BJ (cell line): ENCODE measurements at regions not wholly inside any gene's neighbourhood (a gene's known extent, or its start where the extent isn't known, plus 50 kb on each side); places are given as distances from the start of the nearest gene placed in this dataset.
"Not testable (repeated sequence)": the region's sequence is repeated elsewhere in the genome, so short reads cannot be mapped to it uniquely, and the experiment has no call there.

ENCODE experiments used
- CTCF ChIA-PET: fragments of 350-600 bp; formaldehyde crosslinking; extraction: SDS; loops from one replicate; lab custom pipeline; 2021; ENCODE audit warnings: antibody characterized with exemption, inconsistent platforms; lab: Yijun Ruan, JAX
- POLR2A ChIA-PET: fragments of 300-600 bp; sonication (Branson Sonifier 250); formaldehyde crosslinking; extraction: SDS; loops from one replicate; lab custom pipeline; 2021; ENCODE audit warnings: antibody characterized with exemption; lab: Charles Lee
- DNase-seq: peaks from one replicate; pipeline ENCODE4 v3.0.0-alpha.2; 2011; ENCODE audit warnings: low read depth
- H3K27me3 ChIP-seq: 2 replicates; pipeline ENCODE4 v1.6.0; 2011; ENCODE audit warnings: low read length; ENCODE audit not compliant: control insufficient read depth, insufficient read depth
- H3K36me3 ChIP-seq: 2 replicates; pipeline ENCODE4 v1.5.1; 2011; ENCODE audit warnings: low read length; ENCODE audit not compliant: control insufficient read depth, insufficient read depth
- H3K4me3 ChIP-seq: 2 replicates; pipeline ENCODE4 v1.5.1; 2011; ENCODE audit warnings: low read depth, mild to moderate bottlenecking, control low read depth, low read length
- CTCF ChIP-seq: IDR thresholded peaks from 2 replicates; pipeline ENCODE4 v1.5.1; 2011; ENCODE audit warnings: low read depth, mild to moderate bottlenecking, control low read depth, inconsistent platforms, low read length, moderate library complexity; ENCODE audit not compliant: insufficient read depth

DNA sequence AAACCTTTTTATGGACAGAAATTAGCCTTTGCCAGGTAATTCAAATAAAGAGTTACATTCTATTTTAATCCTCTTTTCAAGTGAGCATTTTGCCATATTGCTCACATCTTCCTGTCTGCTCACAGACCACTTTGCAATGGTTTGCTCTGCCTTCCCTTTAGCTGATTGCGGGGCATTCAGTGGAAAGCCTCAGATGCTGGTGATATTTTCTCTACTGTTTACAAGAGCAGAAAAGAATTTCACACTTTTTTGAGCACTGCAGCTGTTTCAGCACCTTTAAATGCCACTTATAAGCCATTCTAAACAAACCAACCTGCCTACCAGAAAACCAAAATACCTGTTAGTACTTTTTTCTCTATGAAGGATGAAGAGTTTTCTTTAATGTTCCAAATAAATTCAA is 195.7 kb upstream of the LRIG3 start:
- TF ChIP-seq CTCF, result no peak
- Histone ChIP-seq H3K36me3 (no peaks in the 10 kb centered on the region), H3K27me3 (no peaks in the 10 kb centered on the region), H3K4me3 (no peak overlapping the region)
- ChIA-PET POLR2A (no interaction called here), CTCF (interaction anchor here (1.1 to 3.9 kb wide), 8 partner anchors 9 to 575 kb away, joined by 3 to 28 read pairs (median 8); no protein-coding TSS in a partner anchor)
- no peak for DNase-seq

GRCh38 chr12:59115526-59115925 is 195.2 kb upstream of the LRIG3 start:
- ChIA-PET CTCF (interaction anchor here (0.5 to 3.9 kb wide), 10 partner anchors 9 to 1152 kb away, joined by 3 to 28 read pairs (median 6); no protein-coding TSS in a partner anchor), POLR2A (no interaction called here)
- TF ChIP-seq CTCF, result no peak
- no peaks in the 10 kb centered on the region for H3K27me3 ChIP-seq
- no peaks in the 10 kb centered on the region for H3K36me3 ChIP-seq
- no peak for DNase-seq
- no peak overlapping the region for H3K4me3 ChIP-seq

GRCh38 chr12:59113831-59114615 is 193.7 kb upstream of the LRIG3 start:
- H3K4me3 ChIP-seq, result no peak overlapping the region
- ChIA-PET CTCF (interaction anchor here (0.6 to 5.9 kb wide), 20 partner anchors 10 to 991 kb away, joined by 3 to 27 read pairs (median 4); no protein-coding TSS in a partner anchor), POLR2A (no interaction called here)
- TF ChIP-seq CTCF, result peak; percentile 90
- H3K27me3 ChIP-seq, result no peaks in the 10 kb centered on the region
- no peaks in the 10 kb centered on the region for H3K36me3 ChIP-seq
- peak; percentile 33 for DNase-seq

GRCh38 chr12:59111851-59112250 is 191.5 kb upstream of the LRIG3 start:
- Histone ChIP-seq H3K27me3 (no peaks in the 10 kb centered on the region), H3K36me3 (no peaks in the 10 kb centered on the region), H3K4me3 (no peak overlapping the region)
- TF ChIP-seq CTCF, result no peak
- DNase-seq, result no peak
- ChIA-PET POLR2A (no interaction called here), CTCF (interaction anchor here (0.9 to 5.9 kb wide), 3 partner anchors 16 to 61 kb away, joined by 3 to 27 read pairs (median 3); no protein-coding TSS in a partner anchor)

DNA sequence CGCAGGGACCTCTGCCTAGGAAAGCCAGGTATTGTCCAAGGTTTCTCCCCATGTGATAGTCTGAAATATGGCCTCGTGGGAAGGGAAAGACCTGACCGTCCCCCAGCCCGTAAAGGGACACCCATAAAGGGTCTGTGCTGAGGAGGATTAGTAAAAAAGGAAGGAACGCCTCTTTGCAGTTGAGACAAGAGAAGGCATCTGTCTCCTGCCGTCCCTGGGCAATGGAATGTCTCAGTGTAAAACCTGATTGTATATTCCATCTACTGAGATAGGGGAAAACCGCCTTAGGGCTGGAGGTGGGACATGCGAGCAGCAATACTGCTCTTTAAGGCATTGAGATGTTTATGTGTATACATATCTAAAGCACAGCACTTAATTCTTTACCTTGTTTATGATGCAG is 188.2 kb upstream of the LRIG3 start:
- POLR2A ChIA-PET, result not testable (repeated sequence)
- CTCF ChIA-PET, result interaction anchor here (0.6 to 5.9 kb wide), 2 partner anchors 42 to 60 kb away, joined by 3 to 27 read pairs; no protein-coding TSS in a partner anchor

More for the DNA sequence above, 188.2 kb upstream of the LRIG3 start:
- not testable (repeated sequence) for H3K27me3 ChIP-seq, H3K4me3 ChIP-seq, H3K36me3 ChIP-seq, DNase-seq
